Esophagus squamous epithelium (tissue), 5 donors: ENCODE measurements at regions not wholly inside any gene's neighbourhood (a gene's known extent, or its start where the extent isn't known, plus 50 kb on each side); places are given as distances from the start of the nearest gene placed in this dataset.

ENCODE experiments used
- DNase-seq: peaks from one replicate; lab custom pipeline; 2025; lab: John Stamatoyannopoulos, UW
- H3K27ac ChIP-seq, 4 donors: fragments of 200-600 bp; sonication (generic); one replicate each; pipeline ENCODE4 v1.5.1; 2016 to 2019; ENCODE audit warnings: mild to moderate bottlenecking in 1 of 4
- H3K27me3 ChIP-seq, 4 donors: fragments of 200-600 bp; sonication (generic); 1 replicate in 3 of 4; 2 replicates in 1 of 4; pipeline versions ENCODE4 v1.5.1 to v1.6.0; 2017 to 2021; ENCODE audit warnings: antibody characterized with exemption in 1 of 4
- H3K36me3 ChIP-seq, 3 donors: fragments of 200-600 bp; sonication (generic); one replicate each; pipeline ENCODE4 v1.5.1; 2016 to 2019
- H3K4me1 ChIP-seq, 3 donors: fragments of 200-600 bp; sonication (generic); one replicate each; pipeline ENCODE4 v1.5.1; 2017 to 2019
- H3K4me3 ChIP-seq, 4 donors: fragments of 200-600 bp; sonication (generic); 1 replicate in 3 of 4; 2 replicates in 1 of 4; pipeline ENCODE4 v1.5.1; 2016 to 2019; ENCODE audit warnings: mild to moderate bottlenecking in 2 of 4, moderate library complexity in 1 of 4
- H3K9me3 ChIP-seq, 3 donors: fragments of 200-600 bp; sonication (generic); one replicate each; pipeline ENCODE4 v1.5.1; 2016 to 2019
- POLR2A ChIP-seq, 4 donors: fragments of 450-650 bp; IDR thresholded peaks; one replicate each; pipeline ENCODE4 v1.6.1; 2017; ENCODE audit warnings: antibody characterized with exemption in 4 of 4, mild to moderate bottlenecking in 4 of 4, moderate library complexity in 3 of 4
- WGBS, 2 donors: methylation state at CpG; one replicate each; pipeline ENCODE4 v1.1.5; 2018; 5-methylcytosine and 5-hydroxymethylcytosine counted together
- intact Hi-C: fragments of 100-400 bp; cut with DNase I; formaldehyde crosslinking; loops from one replicate; pipeline ENCODE4 v1.15.0; 2022
- TF ChIP-seq, protein P1 (sequence below), 6 experiments: fragments of 450-650 bp in 4 of 6; fragments of 200-600 bp in 2 of 6; sonication (generic) in 2 of 6; IDR thresholded peaks; one replicate each; pipeline ENCODE4 v1.5.1; 2016 to 2019; ENCODE audit warnings: antibody characterized with exemption in 6 of 6, mild to moderate bottlenecking in 4 of 6, moderate library complexity in 4 of 6
- donor health status: DM: yes; HTN: yes; CAD: no.

DNA sequence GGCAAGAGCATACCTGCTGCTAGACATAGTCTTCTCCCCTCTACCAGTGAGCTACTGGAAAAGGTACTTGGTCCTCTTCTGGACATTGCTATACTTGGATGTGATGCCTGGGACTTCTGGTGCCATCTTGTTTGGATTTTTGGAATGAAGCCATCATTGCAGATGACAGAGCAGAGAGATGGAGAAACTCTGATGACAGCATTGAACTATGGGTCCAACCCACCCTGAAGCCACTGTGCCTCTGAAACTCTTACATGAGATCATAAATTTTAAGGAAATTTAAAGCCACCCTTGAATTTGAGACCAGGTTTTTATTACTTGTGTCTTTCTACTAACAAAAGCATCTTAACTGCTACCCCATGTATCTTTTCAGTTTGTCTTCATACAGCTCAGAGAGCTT, 151.1 kb upstream of the SMIM23 start:
- Histone ChIP-seq H3K27me3 (peaks cover 0 to 91% (median 0%) of the 10 kb centered on the region in 4 donors), H3K9me3 (no peaks in the 10 kb centered on the region), H3K4me1 (peaks cover 0 to 17% (median 3%) of the 10 kb centered on the region in 3 donors), H3K27ac (no peak overlapping the region), H3K4me3 (no peak overlapping the region), H3K36me3 (no peaks in the 10 kb centered on the region)
- no peak for DNase-seq
- no peak for TF ChIP-seq POLR2A (IDR thresholded peaks at IDR 0.05)
- TF ChIP-seq, protein P1, sequence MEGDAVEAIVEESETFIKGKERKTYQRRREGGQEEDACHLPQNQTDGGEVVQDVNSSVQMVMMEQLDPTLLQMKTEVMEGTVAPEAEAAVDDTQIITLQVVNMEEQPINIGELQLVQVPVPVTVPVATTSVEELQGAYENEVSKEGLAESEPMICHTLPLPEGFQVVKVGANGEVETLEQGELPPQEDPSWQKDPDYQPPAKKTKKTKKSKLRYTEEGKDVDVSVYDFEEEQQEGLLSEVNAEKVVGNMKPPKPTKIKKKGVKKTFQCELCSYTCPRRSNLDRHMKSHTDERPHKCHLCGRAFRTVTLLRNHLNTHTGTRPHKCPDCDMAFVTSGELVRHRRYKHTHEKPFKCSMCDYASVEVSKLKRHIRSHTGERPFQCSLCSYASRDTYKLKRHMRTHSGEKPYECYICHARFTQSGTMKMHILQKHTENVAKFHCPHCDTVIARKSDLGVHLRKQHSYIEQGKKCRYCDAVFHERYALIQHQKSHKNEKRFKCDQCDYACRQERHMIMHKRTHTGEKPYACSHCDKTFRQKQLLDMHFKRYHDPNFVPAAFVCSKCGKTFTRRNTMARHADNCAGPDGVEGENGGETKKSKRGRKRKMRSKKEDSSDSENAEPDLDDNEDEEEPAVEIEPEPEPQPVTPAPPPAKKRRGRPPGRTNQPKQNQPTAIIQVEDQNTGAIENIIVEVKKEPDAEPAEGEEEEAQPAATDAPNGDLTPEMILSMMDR (IDR thresholded peaks at IDR 0.05) = no peak
- intact Hi-C loops = no loop called here

DNA sequence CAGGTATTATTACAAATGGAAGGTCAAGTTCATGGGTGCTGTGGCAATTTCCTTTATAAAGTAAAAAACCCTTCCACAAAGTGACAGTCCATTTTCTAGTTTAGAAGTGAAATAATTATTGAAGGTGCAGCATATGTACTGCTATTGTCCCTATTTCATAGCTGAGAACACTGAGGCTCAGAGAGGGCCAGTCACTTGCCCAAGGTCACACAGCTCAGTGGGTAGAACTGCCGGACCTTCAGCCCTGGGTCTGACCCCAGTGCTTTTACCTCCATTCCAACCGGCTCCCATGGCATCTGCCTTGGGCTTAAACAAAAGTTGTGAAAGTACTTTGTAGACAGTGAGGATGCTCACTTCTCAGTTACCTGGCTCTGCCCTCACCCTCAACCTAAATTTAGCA, 150.6 kb upstream of the SMIM23 start:
- H3K9me3 ChIP-seq = no peaks in the 10 kb centered on the region
- no peak overlapping the region for H3K4me3 ChIP-seq
- peaks cover 0 to 17% (median under 1%) of the 10 kb centered on the region in 3 donors for H3K4me1 ChIP-seq
- intact Hi-C loops = no loop called here
- 83% methylated on average over 1 to 2 of the region's 2 CpGs for WGBS, 2 donors
- H3K36me3 ChIP-seq = no peaks in the 10 kb centered on the region
- no peak for TF ChIP-seq POLR2A (IDR thresholded peaks at IDR 0.05)
- TF ChIP-seq, protein P1 (IDR thresholded peaks at IDR 0.05) = no peak
- peaks cover 0 to 85% (median 0%) of the 10 kb centered on the region in 4 donors for H3K27me3 ChIP-seq
- H3K27ac ChIP-seq = no peak overlapping the region
- DNase-seq = no peak

DNA sequence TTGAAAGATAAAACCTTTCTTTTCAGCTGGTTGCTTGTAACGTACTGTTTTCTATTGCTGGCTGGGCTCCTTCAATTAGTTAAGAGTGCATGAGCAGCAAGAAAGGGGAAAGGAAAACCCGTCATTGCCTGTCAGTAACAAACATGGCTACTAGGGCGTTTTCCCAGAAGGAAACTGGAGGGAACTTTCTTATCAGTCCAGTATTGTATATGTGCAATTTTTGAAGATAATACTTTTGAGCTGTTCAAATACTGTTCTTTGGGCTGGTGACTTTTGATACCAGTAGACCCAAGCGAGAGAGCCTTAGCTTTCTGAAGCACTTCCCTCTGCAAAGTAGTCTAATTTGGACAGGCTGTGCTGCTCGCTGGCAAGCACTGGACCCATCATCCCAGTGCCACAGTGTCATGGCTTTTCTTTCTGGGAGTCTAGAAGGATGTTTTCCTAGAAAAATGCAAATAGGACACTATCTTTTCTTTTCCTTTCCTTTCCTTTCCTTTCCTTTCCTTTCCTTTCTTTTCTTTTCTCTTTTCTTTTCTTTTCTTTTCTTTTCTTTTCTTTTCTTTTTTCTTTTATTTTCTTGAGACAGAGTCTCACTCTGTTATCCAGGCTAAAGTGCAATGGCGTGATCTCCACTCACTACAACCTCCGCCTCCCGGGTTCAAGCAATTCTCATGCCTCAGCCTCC, 149.9 kb upstream of the SMIM23 start:
- no peaks in the 10 kb centered on the region for H3K36me3 ChIP-seq
- no peak overlapping the region for H3K4me3 ChIP-seq
- no peak for TF ChIP-seq POLR2A (IDR thresholded peaks at IDR 0.05)
- TF ChIP-seq, protein P1 (IDR thresholded peaks at IDR 0.05) = no peak
- no peaks in the 10 kb centered on the region for H3K9me3 ChIP-seq
- DNase-seq = no peak
- peaks cover 0 to 15% (median 0%) of the 10 kb centered on the region in 3 donors for H3K4me1 ChIP-seq
- intact Hi-C loops = no loop called here
- no peak overlapping the region for H3K27ac ChIP-seq
- peaks cover 0 to 79% (median 0%) of the 10 kb centered on the region in 4 donors for H3K27me3 ChIP-seq
- WGBS, 2 donors = 75 to 76% methylated on average over 8 of the region's 8 CpGs

DNA sequence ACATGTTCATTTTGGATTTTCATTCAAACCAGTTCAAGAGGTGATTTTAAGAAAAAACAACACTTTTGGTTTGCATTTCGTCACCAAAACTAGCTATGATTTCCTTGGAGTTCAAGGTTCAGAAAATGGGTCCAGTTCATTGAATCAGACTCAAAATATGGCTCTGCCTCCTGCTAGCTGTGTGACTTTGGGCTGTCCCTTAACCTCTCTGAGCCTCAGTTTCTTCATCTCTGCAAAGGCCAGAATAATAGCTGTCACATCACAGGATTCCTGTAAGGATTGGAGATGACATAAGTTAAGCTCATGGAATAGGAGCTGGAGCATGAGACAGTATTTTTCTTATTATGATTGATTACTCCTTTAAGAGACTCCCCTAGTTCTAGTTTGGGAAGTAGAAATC, 147.8 kb upstream of the SMIM23 start:
- Histone ChIP-seq H3K4me1 (peaks cover 0 to 15% (median 0%) of the 10 kb centered on the region in 3 donors), H3K9me3 (no peaks in the 10 kb centered on the region), H3K27ac (no peak overlapping the region), H3K4me3 (no peak overlapping the region), H3K27me3 (peaks cover 0 to 60% (median 0%) of the 10 kb centered on the region in 4 donors), H3K36me3 (no peaks in the 10 kb centered on the region)
- DNase-seq = no peak
- TF ChIP-seq, protein P1 (IDR thresholded peaks at IDR 0.05) = no peak
- TF ChIP-seq POLR2A (IDR thresholded peaks at IDR 0.05) = no peak
- intact Hi-C loops = no loop called here
- WGBS, 2 donors = 86 to 87% methylated on average over 1 of the region's 1 CpG

DNA sequence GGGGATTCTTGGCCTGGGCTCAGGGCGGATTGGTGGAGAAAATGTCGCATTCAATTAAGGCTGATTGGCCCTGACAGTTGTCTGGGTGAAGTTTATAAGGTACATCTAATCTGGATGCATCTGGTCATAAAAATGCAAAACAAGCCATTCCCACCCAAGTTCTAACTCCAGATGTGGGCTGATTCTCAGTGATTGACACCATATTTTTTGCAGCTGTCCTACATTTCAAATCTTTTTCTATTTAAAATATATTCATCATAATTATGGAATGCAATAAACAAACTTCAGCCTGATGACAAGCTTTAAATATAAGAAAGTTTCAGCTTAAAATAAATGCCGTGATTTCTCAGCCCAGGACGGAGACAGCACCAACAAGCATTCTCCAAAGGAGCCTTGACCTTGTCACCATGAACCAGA, 146.4 kb upstream of the SMIM23 start:
- 58 to 70% methylated on average over 4 of the region's 4 CpGs for WGBS, 2 donors
- Histone ChIP-seq H3K27me3 (peaks cover 0 to 53% (median 0%) of the 10 kb centered on the region in 4 donors), H3K36me3 (no peaks in the 10 kb centered on the region), H3K27ac (no peak overlapping the region), H3K9me3 (no peaks in the 10 kb centered on the region), H3K4me3 (no peak overlapping the region), H3K4me1 (peaks cover 0 to 15% (median 0%) of the 10 kb centered on the region in 3 donors)
- TF ChIP-seq POLR2A (IDR thresholded peaks at IDR 0.05) = no peak
- TF ChIP-seq, protein P1 (IDR thresholded peaks at IDR 0.05) = no peak
- DNase-seq = no peak
- intact Hi-C loops = no loop called here
